ENCODE measurements at regions not wholly inside any gene's neighbourhood (a gene's known extent, or its start where the extent isn't known, plus 50 kb on each side); places are given as distances from the start of the nearest gene placed in this dataset.
"Not testable (repeated sequence)": the region's sequence is repeated elsewhere in the genome, so short reads cannot be mapped to it uniquely, and the experiment has no call there.

DNA sequence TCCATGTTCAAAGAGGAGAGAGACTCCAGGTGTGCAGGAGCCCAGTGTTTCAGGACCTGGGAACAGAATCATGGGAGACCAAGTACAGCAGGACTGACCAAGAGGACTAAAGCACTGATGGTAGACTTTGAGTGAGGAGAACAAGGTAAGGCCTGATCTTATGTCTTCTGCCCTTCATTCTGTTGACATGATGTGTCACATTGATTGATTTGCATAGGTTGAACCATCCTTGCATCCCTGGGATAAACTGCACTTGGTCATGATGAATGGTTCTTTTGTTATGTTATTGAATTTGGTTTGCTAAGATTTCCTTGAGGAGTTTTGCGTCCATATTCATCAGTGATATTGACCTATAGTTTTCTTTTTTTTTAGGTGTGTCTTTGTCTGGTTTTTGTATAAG, 497.0 kb downstream of the TMEM121 start:
- ATAC-seq (no peak), DNase-seq (no peak)
- Histone ChIP-seq H3K36me3 (no peaks in the 10 kb centered on the region), H3K27ac (no peak overlapping the region), H3K27me3 (ENCODE audit: low read depth) (no peaks in the 10 kb centered on the region), H3K9me3 (no peaks in the 10 kb centered on the region), H3K4me1 (no peaks in the 10 kb centered on the region), H3K4me3 (no peak overlapping the region)
- intact Hi-C loops (cut with DNase I), result no loop called here
- TF ChIP-seq, protein P1, sequence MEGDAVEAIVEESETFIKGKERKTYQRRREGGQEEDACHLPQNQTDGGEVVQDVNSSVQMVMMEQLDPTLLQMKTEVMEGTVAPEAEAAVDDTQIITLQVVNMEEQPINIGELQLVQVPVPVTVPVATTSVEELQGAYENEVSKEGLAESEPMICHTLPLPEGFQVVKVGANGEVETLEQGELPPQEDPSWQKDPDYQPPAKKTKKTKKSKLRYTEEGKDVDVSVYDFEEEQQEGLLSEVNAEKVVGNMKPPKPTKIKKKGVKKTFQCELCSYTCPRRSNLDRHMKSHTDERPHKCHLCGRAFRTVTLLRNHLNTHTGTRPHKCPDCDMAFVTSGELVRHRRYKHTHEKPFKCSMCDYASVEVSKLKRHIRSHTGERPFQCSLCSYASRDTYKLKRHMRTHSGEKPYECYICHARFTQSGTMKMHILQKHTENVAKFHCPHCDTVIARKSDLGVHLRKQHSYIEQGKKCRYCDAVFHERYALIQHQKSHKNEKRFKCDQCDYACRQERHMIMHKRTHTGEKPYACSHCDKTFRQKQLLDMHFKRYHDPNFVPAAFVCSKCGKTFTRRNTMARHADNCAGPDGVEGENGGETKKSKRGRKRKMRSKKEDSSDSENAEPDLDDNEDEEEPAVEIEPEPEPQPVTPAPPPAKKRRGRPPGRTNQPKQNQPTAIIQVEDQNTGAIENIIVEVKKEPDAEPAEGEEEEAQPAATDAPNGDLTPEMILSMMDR (IDR thresholded peaks at IDR 0.05), result no peak

- ATAC-seq (no peak), DNase-seq (no peak)
- Histone ChIP-seq H3K4me1 (no peaks in the 10 kb centered on the region), H3K4me3 (no peak overlapping the region), H3K36me3 (no peaks in the 10 kb centered on the region), H3K27ac (no peak overlapping the region), H3K27me3 (ENCODE audit: low read depth) (no peaks in the 10 kb centered on the region), H3K9me3 (no peaks in the 10 kb centered on the region)
- intact Hi-C loops (cut with DNase I), result no loop called here
- TF ChIP-seq, protein P1 (IDR thresholded peaks at IDR 0.05), result no peak
Measured at GRCh38 chr14:106024983-106025604, 498.7 kb downstream of the TMEM121 start.

GRCh38 chr14:106026026-106026425, 499.6 kb downstream of the TMEM121 start:
- ATAC-seq (no peak), DNase-seq (no peak)
- Histone ChIP-seq H3K27ac (no peak overlapping the region), H3K4me3 (no peak overlapping the region), H3K27me3 (ENCODE audit: low read depth) (no peaks in the 10 kb centered on the region), H3K9me3 (no peaks in the 10 kb centered on the region), H3K4me1 (no peaks in the 10 kb centered on the region), H3K36me3 (no peaks in the 10 kb centered on the region)
- intact Hi-C loops (cut with DNase I), result no loop called here
- TF ChIP-seq, protein P1 (IDR thresholded peaks at IDR 0.05), result no peak

- peak in 1 of 2 donors; percentile 38 for ATAC-seq
- H3K9me3 ChIP-seq; DNase-seq; H3K27me3 ChIP-seq (ENCODE audit: low read depth); H3K27ac ChIP-seq; H3K4me1 ChIP-seq; H3K36me3 ChIP-seq; intact Hi-C loops (cut with DNase I); H3K4me3 ChIP-seq: not testable (repeated sequence)
Measured at GRCh38 chr14:106027759-106028158, 501.4 kb downstream of the TMEM121 start.

GRCh38 chr14:106029959-106030358, 503.6 kb downstream of the TMEM121 start:
- intact Hi-C loops (cut with DNase I), result no loop called here

GRCh38 chr14:106037380-106037779, 511.0 kb downstream of the TMEM121 start:
- DNase-seq (no peak), ATAC-seq (no peak)
- Histone ChIP-seq H3K27me3 (ENCODE audit: low read depth) (peaks cover 3% of the 10 kb centered on the region), H3K9me3 (no peaks in the 10 kb centered on the region), H3K36me3 (no peaks in the 10 kb centered on the region), H3K4me1 (no peaks in the 10 kb centered on the region), H3K27ac (no peak overlapping the region), H3K4me3 (no peak overlapping the region)
- TF ChIP-seq, protein P1 (IDR thresholded peaks at IDR 0.05), result no peak
- intact Hi-C loops (cut with DNase I), result no loop called here

More at GRCh38 chr14:106029959-106030358, 503.6 kb downstream of the TMEM121 start:
- TF ChIP-seq, protein P1 (IDR thresholded peaks at IDR 0.05), result no peak
- Histone ChIP-seq H3K9me3 (no peaks in the 10 kb centered on the region), H3K27me3 (ENCODE audit: low read depth) (no peaks in the 10 kb centered on the region), H3K36me3 (no peaks in the 10 kb centered on the region), H3K4me3 (no peak overlapping the region), H3K27ac (no peak overlapping the region), H3K4me1 (no peaks in the 10 kb centered on the region)
- peak; percentile 59 to 85 for ATAC-seq
- no peak for DNase-seq

Data from lower lobe of right lung (tissue), 2 donors.